NCI-H1436 treated with DMSO at 0.1 percent for 48 hours (cell line): ENCODE measurements at regions not wholly inside any gene's neighbourhood (a gene's known extent, or its start where the extent isn't known, plus 50 kb on each side); places are given as distances from the start of the nearest gene placed in this dataset.
"Not testable (repeated sequence)": the region's sequence is repeated elsewhere in the genome, so short reads cannot be mapped to it uniquely, and the experiment has no call there.

Experiments
- DNase-seq: peaks from one replicate; lab custom pipeline; 2025; lab: John Stamatoyannopoulos, UW

- DNase-seq = no peak
Measured at GRCh38 chr13:66152596-66152995, 1077.5 kb downstream of the PCDH9 start.

DNA sequence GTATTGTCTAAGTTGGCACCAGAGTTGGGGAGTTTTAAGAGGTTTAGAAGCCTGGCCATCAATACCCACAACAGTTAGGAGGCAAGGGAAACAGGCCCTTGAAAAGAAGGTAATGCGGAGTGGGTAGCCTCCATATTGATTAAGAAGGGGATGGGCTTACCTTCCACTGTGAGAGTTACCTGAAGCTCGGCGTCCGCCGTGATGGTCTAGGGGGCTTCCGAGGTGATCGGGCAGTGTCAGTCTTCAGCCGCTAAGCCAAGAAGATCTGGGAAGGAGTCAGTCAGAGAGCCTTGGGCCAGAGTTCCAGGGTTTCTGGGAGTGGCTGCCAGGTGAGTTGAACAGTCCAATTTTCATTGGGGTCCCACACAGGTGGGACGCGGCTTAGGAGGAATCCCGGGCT is 1085.8 kb downstream of the PCDH9 start:
- DNase-seq = not testable (repeated sequence)

DNA sequence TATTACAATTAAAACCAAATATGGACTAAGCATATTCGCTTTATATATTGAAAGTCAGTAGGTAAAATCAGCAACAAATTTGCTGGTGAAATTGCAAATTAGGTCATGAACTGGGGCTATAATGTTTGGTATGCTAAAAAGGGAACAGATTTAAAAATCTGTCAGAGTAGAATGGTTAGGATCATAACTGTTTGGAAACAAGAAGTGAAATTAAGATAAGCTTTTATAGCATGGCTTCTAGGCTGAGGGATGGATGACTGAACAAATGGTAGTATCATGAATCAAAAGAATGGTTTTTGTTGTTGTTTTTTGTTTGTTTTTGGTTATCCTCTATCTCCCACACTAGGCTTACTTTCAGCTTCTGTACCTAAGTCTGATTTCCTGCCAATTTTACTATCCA is 1090.4 kb downstream of the PCDH9 start:
- no peak for DNase-seq

DNA sequence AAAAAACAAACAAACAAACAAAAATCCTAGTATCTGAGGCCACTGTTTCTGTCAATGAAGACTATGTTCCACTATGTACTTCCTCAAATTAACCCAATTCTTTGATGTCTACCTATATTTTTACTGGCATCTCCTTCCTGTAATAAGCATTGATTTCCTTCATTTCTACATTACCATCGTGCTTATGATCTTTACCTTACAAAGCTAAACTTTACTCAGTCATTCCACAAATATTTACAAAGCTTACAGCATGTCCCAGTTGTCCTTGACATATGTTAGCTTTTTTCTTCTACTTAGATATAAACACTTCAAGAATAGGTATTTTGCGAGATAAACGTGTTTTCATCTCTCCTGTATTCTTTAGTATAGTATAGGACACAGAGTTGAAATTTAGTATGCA is 1090.9 kb downstream of the PCDH9 start:
- DNase-seq = no peak

- DNase-seq = no peak
Measured at GRCh38 chr13:66138172-66138811, 1091.8 kb downstream of the PCDH9 start.

DNA sequence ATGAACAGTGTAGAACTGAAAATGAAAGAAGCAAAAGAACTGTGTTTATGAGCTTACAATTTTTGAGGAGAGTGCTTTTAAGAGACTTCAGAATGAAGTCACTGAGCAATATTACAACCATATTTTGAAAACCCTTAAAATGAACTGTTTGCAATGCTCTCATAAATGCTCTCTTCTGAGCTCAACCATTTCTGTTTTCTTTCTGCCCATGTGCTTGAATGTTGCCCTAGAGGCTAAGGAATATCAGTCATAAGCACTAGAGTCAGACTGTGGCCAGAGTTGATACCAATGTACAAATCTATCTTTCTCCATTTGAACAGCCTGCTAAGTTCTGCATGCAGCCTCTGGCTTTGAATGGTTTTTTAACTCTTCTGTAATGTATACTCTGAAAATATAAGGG is 1092.8 kb downstream of the PCDH9 start:
- DNase-seq = no peak

DNA sequence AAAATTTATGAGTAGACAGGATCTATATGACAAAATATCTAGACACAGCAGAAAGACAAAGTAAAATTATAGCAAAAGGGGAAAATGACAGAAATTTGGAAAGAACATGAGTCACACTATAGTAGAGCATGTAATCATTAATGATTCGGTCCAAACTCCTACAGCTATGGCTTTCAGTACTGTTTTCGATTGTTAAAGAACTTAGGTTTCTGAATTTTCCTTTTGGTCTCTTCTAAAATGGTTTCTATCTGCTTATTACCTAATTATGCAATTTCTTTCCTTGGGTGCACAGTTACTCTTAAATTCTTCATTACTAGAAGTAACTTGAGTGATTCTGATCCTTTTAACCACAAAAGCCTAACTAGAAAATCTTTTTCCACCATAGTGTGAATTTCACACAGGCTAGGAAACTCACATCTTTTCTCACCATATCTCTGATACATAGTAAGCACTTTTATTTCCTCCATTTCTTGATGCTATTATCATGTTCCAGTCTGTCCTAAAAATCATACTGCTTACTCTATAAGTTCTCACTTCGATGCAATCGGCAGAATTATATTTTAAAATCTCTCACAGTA is 1101.4 kb downstream of the PCDH9 start:
- DNase-seq = no peak

DNA sequence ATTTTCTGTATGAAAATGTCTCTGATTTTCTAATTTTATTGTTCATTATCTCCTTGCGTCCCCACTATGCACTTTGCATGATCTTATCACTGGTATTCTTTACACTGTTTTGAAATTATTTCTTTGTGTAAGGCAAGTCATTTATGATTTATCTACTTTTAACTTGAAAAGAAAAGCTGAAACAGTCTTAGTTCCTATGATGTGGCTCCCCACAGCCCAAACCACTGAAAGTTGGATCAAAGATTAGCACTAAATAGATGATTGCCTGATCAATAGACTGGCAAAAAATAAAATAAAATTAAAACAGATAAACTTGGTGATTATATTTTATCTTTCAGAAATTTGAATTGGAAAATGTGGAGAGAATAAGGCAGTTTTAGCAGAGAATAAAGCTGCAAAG is 1101.9 kb downstream of the PCDH9 start:
- no peak for DNase-seq

GRCh38 chr13:66117563-66117962 is 1112.6 kb downstream of the PCDH9 start:
- no peak for DNase-seq

- no peak for DNase-seq
Measured at GRCh38 chr13:66113882-66114526, 1116.1 kb downstream of the PCDH9 start.

GRCh38 chr13:66111628-66112027 is 1118.5 kb downstream of the PCDH9 start:
- no peak for DNase-seq

DNA sequence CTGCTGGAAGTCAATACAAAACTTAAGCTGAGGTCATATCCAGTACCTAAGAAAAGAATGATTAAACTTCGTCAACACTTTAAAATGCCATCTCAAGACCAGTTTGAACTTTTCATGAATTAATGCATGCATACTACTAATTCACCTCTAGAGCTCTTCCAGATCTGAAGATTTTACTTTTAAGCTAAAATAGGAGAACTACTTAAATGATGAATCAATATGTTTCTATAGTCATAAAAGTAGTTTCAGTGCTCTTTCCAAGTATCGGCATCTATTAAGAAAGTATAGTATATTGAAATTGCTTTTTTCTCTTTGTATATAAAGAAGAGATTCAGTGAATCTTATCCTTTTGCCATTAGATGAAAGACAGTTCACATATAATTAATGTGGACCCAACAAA is 1123.9 kb downstream of the PCDH9 start:
- no peak for DNase-seq

- DNase-seq = no peak
Measured at GRCh38 chr13:66102864-66103263, 1127.3 kb downstream of the PCDH9 start.

GRCh38 chr13:66099825-66100224 is 1130.3 kb downstream of the PCDH9 start:
- no peak for DNase-seq

GRCh38 chr13:66098931-66099628 is 1131.1 kb downstream of the PCDH9 start:
- DNase-seq = no peak

- DNase-seq = no peak
Measured at GRCh38 chr13:66089711-66090110, 1140.4 kb downstream of the PCDH9 start.

- DNase-seq = no peak
Measured at GRCh38 chr13:66087269-66087710, 1142.8 kb downstream of the PCDH9 start.

DNA sequence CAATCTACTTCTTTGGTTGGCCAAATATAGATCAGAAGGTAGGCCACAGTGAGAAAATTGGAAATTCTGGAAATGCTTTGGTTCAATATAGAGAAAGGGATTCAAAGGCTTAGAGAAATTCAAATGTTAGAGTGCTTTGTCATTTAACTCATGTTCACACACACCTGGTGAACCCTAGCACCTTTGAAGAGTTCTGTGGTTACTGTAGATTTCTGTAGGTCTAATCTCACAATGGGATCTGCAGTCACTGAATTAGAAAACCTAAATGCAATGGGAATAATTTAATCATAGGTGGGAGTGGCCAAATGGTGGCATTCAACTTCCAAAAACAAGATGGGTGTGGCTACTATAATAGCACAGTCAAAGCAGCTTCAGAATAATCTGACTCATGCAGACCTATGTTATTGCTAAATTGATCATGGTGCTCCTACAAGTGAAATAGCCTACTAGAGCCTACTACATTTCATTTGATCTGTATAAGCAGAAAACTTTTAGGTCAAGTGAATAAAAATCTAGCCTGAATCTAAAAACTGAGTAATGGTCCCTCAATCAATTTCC is 1152.9 kb downstream of the PCDH9 start:
- DNase-seq = no peak

GRCh38 chr13:66076417-66076816 is 1153.7 kb downstream of the PCDH9 start:
- no peak for DNase-seq

- no peak for DNase-seq
Measured at GRCh38 chr13:66074018-66074615, 1156.0 kb downstream of the PCDH9 start.

- DNase-seq = not testable (repeated sequence)
Measured at GRCh38 chr13:66072097-66072496, 1158.0 kb downstream of the PCDH9 start.

- DNase-seq = no peak
Measured at GRCh38 chr13:66071608-66072007, 1158.5 kb downstream of the PCDH9 start.
